HPDE6-E6E7 (cell line): ENCODE measurements at regions not wholly inside any gene's neighbourhood (a gene's known extent, or its start where the extent isn't known, plus 50 kb on each side); places are given as distances from the start of the nearest gene placed in this dataset.

Experiments
- DNase-seq: peaks from one replicate; pipeline ENCODE4 v3.0.0; 2011; ENCODE audit warnings: missing footprints; ENCODE audit errors: extremely low spot score

DNA sequence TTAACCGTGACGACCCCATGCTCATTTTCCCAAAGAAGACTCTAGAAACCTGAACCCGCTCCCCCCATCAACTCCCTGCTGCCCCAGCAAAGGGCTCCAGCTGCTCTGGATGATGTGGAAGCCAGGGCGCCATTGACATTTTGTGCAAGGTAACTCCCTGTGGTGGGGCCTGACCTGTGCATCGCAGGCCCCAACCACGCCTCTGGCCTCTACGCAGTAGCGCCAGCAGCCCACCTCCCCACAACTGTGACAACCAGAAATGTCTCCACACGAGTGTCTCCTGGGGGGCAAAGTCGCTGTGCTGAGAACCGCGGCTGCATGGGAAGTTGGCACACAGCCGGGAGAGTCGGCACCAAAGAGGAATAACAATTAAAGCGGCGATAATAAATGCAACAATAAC is 86.9 kb upstream of the PRR5 start:
- no peak for DNase-seq

DNA sequence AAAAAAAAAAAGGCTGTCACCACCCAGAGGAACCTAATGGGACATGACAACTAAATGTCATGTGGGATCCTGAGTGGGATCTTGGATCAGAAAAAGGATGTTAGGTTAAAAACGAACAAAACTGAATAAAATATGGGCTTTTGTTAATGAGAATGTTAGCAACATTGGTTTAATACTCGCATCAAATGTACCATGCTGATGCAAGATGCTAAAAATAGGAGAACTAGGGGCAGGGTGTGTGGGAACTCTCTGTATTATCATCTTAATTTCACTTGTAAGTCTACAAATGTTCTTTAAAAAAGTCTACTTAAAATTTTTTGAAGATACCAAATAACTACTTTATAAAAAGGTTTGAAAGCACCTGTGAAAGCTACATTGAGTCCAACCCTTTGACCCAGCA is 88.8 kb upstream of the PRR5 start:
- DNase-seq = no peak

DNA sequence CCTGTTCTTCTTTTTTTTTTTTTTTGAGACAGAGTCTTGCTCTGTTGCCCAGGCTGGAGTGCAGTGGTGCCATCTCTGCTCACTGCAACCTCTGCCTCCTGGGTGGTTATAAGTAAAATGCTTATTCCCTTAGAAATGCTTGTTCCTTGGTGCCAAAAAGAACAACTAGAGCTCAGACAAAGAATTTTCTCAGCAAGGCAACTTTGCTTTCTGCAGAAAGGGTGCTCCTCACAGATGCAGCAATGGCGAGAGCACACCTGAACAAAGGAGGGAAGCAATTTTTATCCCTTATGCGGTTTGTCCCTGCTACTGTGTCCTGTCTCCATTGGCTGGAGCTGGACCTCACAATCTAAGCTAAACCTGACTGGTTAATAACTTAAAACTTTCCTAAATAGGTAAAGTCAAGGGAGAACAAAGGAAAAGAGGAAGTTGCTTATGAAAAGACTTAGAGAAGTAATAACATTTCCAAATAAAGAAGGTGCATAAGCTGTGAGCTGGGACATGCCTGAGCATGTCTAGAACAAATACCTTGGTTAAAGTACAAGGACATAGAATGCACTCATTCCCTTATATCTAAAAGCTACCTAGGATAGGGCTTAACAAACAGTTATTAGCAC is 90.0 kb upstream of the PRR5 start:
- no peak for DNase-seq

- DNase-seq = no peak
Measured at GRCh38 chr22:44610071-44610470, 91.9 kb upstream of the PRR5 start.

DNA sequence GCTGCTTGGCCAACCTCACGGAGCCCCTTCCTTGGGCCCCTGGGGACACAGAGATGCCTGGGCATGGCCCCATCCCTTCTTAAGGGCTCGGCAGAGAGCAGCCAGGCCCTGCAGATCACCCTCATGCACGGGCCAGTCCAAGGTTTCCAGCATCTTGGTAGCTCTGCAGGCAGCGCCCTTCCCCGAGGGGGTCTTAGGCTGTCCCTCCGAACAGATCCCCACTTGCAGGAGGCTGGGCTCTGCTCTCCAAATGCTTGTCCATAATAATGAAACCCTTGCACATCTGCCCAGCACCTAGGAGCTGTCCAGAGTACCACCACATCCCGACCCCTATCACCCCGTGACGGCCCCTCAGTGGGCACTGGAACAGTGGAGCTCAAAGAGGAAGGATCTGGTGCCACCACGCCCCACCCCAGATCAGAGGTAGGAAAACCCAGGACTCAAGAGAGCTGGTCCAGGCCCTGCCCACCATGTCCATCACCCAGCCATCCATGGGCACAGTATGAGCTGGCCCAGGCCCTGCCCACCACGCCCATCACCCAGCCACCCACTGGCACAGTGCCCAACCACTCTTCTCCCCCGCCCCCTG is 92.5 kb upstream of the PRR5 start:
- DNase-seq = no peak

DNA sequence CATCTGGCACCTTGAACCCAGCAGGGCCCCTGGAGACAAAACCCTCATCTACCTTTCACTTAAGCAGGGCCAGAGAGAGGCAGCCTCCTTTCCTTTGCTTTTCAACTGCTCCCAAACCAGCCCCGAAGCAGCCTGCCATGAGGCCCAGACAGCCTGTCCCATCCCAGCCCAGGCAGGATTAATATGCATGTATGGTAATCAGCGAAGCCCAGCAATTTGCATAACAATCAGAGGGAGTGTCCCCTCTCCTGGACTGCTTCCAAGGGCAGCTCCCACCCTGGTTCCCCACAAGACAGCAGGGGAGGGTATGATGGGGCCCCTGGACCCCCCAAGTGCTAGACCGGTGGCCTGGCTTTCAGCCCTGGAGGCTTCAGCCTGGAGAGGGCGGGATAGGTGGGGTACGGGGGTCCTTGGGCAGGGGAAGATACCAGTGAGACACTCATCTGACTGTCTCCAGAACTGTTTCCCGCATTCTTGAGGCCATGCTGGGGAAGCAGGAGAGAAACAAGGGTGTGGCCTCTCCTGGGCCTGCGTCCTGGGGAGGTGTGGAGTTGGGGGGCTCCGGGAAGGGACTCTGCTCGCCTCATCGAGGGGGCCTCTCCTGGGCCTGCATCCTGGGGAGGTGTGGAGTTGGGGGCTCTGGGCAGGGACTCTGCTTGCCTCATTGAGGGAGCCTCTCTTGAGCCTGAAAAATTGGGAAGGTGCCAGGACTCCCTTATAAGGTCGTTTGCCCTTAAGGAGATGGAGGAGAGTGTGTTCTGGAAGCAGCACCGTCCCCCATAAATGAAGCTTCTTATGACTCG is 93.2 kb upstream of the PRR5 start:
- no peak for DNase-seq

GRCh38 chr22:44606126-44606525 is 95.9 kb upstream of the PRR5 start:
- DNase-seq = no peak

DNA sequence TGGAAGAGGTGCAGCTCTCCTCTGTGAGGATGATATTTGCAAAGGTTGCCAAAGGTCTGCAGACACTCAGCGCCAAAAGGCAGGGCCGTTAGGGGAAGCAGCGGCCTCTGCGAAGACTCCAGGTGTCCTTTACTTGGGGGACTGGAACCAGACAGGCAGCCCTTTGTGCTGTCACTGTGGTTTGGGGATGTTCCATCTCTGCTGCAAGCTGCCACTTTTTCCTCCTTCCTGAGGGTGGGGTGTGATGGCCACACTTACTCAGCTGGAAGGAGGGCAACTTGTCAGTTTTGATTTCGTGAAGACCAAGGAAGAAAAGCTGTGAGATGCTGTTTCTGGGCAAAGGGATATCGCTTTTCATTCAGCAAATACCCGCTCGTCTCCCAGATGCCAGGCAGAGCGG is 96.5 kb upstream of the PRR5 start:
- DNase-seq = no peak

- no peak for DNase-seq
Measured at GRCh38 chr22:44604991-44605390, 97.0 kb upstream of the PRR5 start.

DNA sequence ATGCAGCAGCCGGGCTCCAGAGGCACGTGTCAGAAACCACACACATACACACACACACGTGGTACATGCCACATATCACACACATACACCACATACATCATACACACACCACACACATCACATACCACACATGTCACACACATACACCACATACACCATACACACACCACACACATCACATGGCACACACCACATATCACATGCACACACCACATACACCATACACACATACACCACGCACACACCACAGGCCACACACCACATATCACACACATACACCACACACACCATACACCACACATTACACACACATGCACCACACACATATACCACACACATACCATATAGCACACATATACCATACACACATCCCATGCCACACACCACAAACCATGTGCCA is 97.5 kb upstream of the PRR5 start:
- DNase-seq = no peak

DNA sequence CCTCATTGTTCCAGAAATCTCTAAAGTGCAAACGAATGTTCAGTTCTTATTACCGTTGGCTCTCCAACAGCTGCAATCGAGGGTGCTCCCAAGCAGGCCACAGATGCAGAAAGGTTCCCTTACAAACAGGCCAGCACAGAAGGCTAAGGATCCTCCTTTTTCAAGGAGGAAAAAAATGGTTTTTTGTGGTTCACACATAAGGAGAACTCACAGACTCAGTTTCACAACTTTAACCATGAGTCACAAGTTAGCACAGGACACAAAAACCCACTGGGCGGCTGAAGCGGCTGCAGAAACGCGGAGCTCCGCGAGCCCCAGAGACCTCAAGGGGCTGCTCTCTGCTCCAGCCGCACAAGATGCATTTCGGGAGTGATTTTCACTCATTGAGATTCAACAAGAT is 98.2 kb upstream of the PRR5 start:
- DNase-seq = no peak

DNA sequence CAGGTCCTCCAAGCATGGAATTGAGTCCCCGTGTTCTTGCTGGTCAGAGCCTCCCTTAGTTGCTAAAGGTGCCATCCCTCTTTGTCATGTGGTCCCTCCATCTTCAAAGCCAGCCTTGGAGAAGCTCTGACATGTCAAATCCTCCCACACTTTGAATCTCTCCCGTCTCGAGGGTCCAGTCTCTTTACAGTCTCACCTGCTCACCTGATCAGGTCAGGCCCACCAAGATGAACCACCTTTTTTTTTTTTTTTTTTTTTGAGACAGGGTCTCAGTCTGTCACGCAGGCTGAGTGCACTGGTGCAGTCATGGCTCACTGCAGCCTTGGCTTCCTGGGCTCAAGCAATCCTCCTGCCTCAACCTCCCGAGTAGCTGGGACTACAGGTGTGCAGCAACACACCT is 100.3 kb upstream of the PRR5 start:
- DNase-seq = no peak

- no peak for DNase-seq
Measured at GRCh38 chr22:44601189-44601588, 100.8 kb upstream of the PRR5 start.

GRCh38 chr22:44600207-44600785 is 101.7 kb upstream of the PRR5 start:
- no peak for DNase-seq

DNA sequence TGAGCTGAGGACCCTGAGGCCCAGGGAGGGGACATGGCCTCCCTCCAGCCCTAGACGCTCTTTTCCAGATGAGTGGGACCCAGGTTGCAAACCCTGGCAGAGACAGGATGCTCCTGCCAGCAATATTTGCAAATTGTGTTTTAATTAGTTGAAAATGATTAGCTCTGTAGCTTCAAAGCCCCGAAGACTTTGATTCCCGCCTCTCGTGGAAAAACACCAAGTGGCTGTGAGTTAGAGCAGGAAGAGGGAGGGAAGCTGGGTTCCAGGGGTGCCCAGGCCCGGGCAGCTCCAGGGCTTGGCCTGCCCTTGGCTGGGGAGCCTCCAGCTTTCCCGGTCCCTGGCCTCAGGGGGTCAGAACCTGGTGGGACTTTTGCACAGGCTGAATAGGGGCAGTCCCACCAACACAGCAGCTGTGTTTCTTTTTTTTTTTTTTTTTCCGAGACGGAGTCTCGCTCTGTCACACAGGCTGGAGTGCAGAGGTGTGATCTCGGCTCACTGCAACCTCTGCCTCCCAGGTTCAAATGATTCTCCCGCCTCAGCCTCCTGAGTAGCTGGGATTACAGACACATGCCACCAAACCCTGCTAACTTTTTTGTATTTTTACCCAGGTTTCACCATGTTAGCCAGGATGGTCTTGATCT is 101.6 kb upstream of the RTL6 start:
- no peak for DNase-seq

DNA sequence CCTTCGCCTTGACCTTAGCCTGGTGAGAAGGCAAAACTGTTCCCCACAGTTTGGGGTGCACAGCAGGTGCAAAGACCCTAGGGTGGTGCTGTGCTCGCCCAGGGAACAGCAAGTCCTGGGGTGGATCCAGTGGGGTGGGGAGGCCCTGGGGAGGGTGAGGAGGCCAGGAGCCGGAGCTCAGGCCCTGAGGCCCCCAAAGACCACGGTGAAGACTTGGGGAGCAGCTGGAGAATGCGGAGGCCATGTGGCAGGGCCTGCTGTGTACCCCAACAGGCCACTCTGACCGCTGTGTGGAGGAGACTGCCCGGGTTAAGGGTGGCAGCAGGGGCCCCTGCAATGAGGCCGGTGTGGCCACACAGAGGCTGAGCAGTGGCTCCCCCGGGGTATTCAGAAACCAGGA is 101.1 kb upstream of the RTL6 start:
- DNase-seq = no peak

- no peak for DNase-seq
Measured at GRCh38 chr22:44597616-44598015, 99.6 kb upstream of the RTL6 start.

DNA sequence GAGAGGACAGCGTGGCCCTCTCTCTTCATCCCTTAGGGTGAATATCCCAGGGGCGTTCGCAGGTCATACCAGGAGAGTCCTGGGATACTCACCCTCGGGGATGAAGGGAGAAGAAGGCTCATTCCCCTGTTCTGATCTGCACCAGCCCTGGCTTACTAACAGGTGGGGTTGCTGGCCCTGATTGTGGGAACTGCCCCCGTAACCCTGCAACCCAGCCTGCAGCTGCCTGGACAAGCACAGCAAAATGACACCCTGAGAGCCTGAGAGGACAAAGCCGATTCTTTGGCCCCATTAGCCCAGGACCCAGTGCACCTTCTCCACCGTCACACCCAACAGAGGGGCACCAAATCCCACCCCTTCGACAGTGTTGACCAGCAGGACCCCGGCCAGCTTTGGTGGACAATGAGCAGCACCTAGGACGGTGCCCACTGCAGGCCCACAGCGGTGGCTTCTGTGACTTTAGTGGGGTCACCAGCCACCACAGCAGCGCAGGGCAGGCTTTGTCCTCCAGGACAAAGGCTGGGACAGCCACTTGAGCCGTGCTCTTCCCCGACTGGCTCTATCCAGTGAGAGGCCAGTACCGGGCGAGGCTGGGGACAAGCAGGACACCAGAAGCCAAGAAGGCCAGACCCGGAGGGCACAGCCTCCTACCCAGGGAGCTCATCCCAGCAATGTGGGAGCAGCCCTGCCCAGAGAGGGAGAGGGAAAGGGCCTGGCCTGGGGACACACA is 98.5 kb upstream of the RTL6 start:
- DNase-seq = no peak

GRCh38 chr22:44595841-44596341 is 97.9 kb upstream of the RTL6 start:
- no peak for DNase-seq

DNA sequence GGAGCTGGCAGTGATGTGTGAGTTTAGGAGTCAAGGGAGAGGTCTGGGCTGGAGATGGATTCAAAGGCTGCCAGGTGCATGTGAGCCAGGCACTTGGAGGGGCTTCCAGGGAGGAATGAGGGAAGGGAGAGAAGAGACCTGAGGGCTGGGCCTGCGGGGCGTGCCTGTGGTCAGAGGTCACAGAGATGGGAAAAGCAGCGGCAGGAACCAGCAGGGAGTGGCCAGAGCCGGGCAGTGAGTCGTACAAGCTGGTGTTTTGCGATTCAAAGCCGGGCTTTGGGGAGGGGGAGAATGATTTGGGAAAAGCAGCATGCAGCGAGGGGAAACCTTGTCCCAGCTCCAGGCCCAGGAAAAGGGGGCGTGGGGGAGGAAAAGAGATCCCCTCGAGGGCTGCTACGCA is 96.9 kb upstream of the RTL6 start:
- no peak for DNase-seq

DNA sequence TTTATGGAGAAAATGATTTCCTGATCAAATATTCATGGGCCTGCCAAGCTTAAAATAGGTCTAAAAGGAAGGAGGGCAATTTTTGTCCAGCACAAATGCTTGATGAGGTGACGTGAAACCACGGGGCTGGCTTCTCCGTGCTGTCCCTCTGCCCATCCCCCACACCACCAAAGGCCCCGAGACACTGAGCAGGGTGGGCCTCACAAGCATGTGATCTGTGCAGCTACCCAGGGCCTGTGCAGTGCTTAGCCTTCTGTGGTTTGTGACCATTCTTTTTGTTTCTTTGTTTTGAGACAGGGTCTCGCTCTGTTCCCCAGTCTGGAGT is 94.8 kb upstream of the RTL6 start:
- DNase-seq = no peak
